Breast epithelium (tissue), 3 donors: ENCODE measurements at regions not wholly inside any gene's neighbourhood (a gene's known extent, or its start where the extent isn't known, plus 50 kb on each side); places are given as distances from the start of the nearest gene placed in this dataset.

Source experiments
- CTCF ChIP-seq, 3 donors: fragments of 450-650 bp; IDR thresholded peaks; one replicate each; pipeline ENCODE4 v1.5.1; 2016 to 2017; ENCODE audit warnings: antibody characterized with exemption in 3 of 3, mild to moderate bottlenecking in 3 of 3, moderate library complexity in 3 of 3
- POLR2AphosphoS5 ChIP-seq, 3 donors: sonication (generic); formaldehyde crosslinking; IDR thresholded peaks; one replicate each; pipeline ENCODE4 v1.6.1; 2017; ENCODE audit warnings: antibody characterized with exemption in 3 of 3

GRCh38 chr5:67999391-67999790, 216.2 kb upstream of the PIK3R1 start:
- TF ChIP-seq POLR2AphosphoS5 (IDR thresholded peaks at IDR 0.05) (no peak), CTCF (IDR thresholded peaks at IDR 0.05) (no peak)
